ENCODE measurements at regions not wholly inside any gene's neighbourhood (a gene's known extent, or its start where the extent isn't known, plus 50 kb on each side); places are given as distances from the start of the nearest gene placed in this dataset.

DNA sequence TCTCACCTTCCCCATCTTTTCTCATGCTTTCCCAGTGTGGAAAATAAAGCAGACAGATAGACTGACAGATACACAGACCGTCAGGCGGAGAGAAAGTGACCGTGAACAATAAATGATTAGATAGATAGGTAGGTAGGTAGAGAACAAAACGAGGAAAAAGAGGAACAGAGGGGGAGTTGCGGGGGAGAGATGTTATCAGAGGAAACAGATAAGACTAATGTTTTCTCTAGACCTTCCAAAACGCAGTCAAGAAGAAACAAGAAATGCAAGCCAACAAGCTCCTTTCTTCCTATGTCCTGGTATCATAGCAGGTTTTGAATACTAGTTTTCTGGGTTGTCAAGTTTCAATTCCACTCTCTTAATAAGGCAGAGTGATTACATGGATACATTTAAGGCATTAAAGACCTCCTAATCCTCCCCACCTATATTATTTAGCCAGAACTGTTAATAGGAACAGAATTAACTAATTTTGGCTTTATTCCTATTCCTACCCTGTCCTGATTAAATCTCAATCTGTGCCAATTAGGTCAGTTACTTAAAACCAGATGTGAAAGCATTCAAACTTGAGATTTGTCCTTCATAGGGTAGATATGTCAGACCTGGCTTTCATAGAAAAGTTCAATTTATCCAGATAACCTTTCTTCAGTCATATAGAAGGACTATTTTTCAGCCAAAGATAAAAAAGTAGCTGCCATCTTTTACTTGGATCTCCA lies 89.0 kb upstream of the PTPRR start:
- Histone ChIP-seq H3K9ac (ENCODE audit: low read length) (no peak overlapping the region), H2AFZ (ENCODE audit: low read depth, low read length) (no peak overlapping the region), H3K79me2 (ENCODE audit: insufficient read depth, low read length) (no peaks in the 10 kb centered on the region), H3K36me3 (ENCODE audit: insufficient read depth, low read length) (no peaks in the 10 kb centered on the region), H3K4me1 (ENCODE audit: insufficient read depth, low read length) (no peaks in the 10 kb centered on the region), H3K27me3 (ENCODE audit: insufficient read depth, low read length) (no peaks in the 10 kb centered on the region), H3K9me3 (ENCODE audit: insufficient read depth, low read depth, low read length) (no peaks in the 10 kb centered on the region), H3K4me3 (ENCODE audit: insufficient read depth, low read depth, low read length) (no peak overlapping the region), H3K4me2 (ENCODE audit: low read length) (no peak overlapping the region), H3K27ac (ENCODE audit: low read depth, low read length) (no peak overlapping the region), H4K20me1 (ENCODE audit: insufficient read depth, low read length) (no peaks in the 10 kb centered on the region)
- H3K4me1 Mint-ChIP-seq (ENCODE audit: low read depth, unreplicated experiment), result no peaks in the 10 kb centered on the region
- no peaks in the 10 kb centered on the region for H3K27me3 Mint-ChIP-seq (ENCODE audit: low read depth, unreplicated experiment)
- TF ChIP-seq, protein P1, sequence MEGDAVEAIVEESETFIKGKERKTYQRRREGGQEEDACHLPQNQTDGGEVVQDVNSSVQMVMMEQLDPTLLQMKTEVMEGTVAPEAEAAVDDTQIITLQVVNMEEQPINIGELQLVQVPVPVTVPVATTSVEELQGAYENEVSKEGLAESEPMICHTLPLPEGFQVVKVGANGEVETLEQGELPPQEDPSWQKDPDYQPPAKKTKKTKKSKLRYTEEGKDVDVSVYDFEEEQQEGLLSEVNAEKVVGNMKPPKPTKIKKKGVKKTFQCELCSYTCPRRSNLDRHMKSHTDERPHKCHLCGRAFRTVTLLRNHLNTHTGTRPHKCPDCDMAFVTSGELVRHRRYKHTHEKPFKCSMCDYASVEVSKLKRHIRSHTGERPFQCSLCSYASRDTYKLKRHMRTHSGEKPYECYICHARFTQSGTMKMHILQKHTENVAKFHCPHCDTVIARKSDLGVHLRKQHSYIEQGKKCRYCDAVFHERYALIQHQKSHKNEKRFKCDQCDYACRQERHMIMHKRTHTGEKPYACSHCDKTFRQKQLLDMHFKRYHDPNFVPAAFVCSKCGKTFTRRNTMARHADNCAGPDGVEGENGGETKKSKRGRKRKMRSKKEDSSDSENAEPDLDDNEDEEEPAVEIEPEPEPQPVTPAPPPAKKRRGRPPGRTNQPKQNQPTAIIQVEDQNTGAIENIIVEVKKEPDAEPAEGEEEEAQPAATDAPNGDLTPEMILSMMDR (IDR thresholded peaks at IDR 0.05; ENCODE audit: insufficient read depth, low read depth, low read length), result no peak
- no peak for TF ChIP-seq EZH2 (IDR thresholded peaks at IDR 0.05; ENCODE audit: insufficient read depth, low read length)
- no peak for DNase-seq (ENCODE audit: low read depth)
- no peaks in the 10 kb centered on the region for H3K36me3 Mint-ChIP-seq (ENCODE audit: low read depth, unreplicated experiment)
- H3K4me3 Mint-ChIP-seq (ENCODE audit: unreplicated experiment), result no peak overlapping the region
- no peaks in the 10 kb centered on the region for H3K9me3 Mint-ChIP-seq (ENCODE audit: unreplicated experiment)
- H3K27ac Mint-ChIP-seq (ENCODE audit: unreplicated experiment), result no peak overlapping the region
- no peak for FAIRE-seq

DNA sequence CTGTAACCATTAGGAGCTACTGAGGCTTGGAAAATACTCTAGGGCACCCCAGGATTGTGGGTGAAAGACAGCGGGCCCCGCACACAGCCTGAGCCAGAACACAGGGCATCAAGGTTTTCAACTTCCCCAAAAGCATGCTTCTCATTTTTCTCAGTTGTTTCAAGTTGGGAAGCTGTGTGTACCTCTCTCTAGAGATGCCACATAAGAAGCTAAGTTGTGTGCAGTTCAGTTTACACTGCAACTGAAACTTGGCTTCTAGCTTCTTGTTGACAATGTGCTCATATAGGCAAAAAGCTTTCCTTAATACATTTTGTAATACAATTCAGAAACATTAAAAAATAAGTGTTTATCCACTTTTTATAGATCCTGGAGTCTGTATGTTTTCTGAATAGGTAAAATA lies 88.1 kb upstream of the PTPRR start:
- TF ChIP-seq, protein P1 (IDR thresholded peaks at IDR 0.05; ENCODE audit: insufficient read depth, low read depth, low read length), result no peak
- no peak for TF ChIP-seq EZH2 (IDR thresholded peaks at IDR 0.05; ENCODE audit: insufficient read depth, low read length)
- no peak overlapping the region for H2AFZ ChIP-seq (ENCODE audit: low read depth, low read length)
- no peak overlapping the region for H3K27ac Mint-ChIP-seq (ENCODE audit: unreplicated experiment)

DNA sequence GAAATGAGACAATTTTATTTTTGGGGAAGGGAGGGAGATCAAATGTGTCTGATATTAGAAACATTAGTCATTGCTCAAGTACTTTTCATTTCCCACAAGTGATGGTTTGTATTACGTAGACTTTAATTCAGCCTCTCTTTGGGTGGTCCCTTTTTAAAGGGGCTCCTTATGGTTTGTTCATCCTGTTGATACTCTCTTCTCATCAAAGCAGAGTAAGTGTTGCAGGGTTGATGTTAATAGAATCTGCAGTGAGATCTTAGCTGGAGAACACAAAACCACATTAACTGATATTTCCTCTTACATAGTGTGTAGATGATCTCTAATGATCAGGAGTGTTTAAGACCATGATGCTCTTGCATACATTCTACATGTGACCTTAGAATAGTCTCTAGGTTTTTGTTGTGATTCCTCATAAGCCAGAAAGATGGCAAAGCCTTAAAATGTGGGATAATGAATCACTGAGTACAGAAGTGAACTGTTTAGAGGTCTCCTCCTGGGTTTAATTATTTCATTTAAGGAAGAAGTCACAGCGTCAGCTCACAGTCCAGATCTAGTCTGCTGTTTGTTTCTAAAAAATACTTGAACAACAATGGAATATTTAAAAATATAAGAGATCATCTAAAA lies 87.4 kb upstream of the PTPRR start:
- Histone ChIP-seq H3K27me3 (ENCODE audit: insufficient read depth, low read length) (no peaks in the 10 kb centered on the region), H3K4me2 (ENCODE audit: low read length) (no peak overlapping the region), H3K4me1 (ENCODE audit: insufficient read depth, low read length) (no peaks in the 10 kb centered on the region), H4K20me1 (ENCODE audit: insufficient read depth, low read length) (no peaks in the 10 kb centered on the region), H2AFZ (ENCODE audit: low read depth, low read length) (no peak overlapping the region), H3K9me3 (ENCODE audit: insufficient read depth, low read depth, low read length) (no peaks in the 10 kb centered on the region), H3K4me3 (ENCODE audit: insufficient read depth, low read depth, low read length) (no peak overlapping the region), H3K79me2 (ENCODE audit: insufficient read depth, low read length) (no peaks in the 10 kb centered on the region), H3K27ac (ENCODE audit: low read depth, low read length) (no peak overlapping the region), H3K36me3 (ENCODE audit: insufficient read depth, low read length) (no peaks in the 10 kb centered on the region), H3K9ac (ENCODE audit: low read length) (no peak overlapping the region)
- Mint-ChIP-seq H3K4me3 (ENCODE audit: unreplicated experiment) (no peak overlapping the region), H3K27me3 (ENCODE audit: low read depth, unreplicated experiment) (no peaks in the 10 kb centered on the region), H3K4me1 (ENCODE audit: low read depth, unreplicated experiment) (no peaks in the 10 kb centered on the region), H3K36me3 (ENCODE audit: low read depth, unreplicated experiment) (no peaks in the 10 kb centered on the region), H3K27ac (ENCODE audit: unreplicated experiment) (no peak overlapping the region), H3K9me3 (ENCODE audit: unreplicated experiment) (no peaks in the 10 kb centered on the region)
- TF ChIP-seq EZH2 (IDR thresholded peaks at IDR 0.05; ENCODE audit: insufficient read depth, low read length), result no peak
- DNase-seq (ENCODE audit: low read depth), result no peak
- FAIRE-seq, result no peak

More for the DNA sequence above, 88.1 kb upstream of the PTPRR start:
- H3K27me3 Mint-ChIP-seq (ENCODE audit: low read depth, unreplicated experiment), result no peaks in the 10 kb centered on the region
- DNase-seq (ENCODE audit: low read depth), result no peak
- Histone ChIP-seq H3K36me3 (ENCODE audit: insufficient read depth, low read length) (no peaks in the 10 kb centered on the region), H3K79me2 (ENCODE audit: insufficient read depth, low read length) (no peaks in the 10 kb centered on the region), H3K4me3 (ENCODE audit: insufficient read depth, low read depth, low read length) (no peak overlapping the region), H3K27me3 (ENCODE audit: insufficient read depth, low read length) (no peaks in the 10 kb centered on the region), H3K9ac (ENCODE audit: low read length) (no peak overlapping the region), H3K9me3 (ENCODE audit: insufficient read depth, low read depth, low read length) (no peaks in the 10 kb centered on the region), H3K4me2 (ENCODE audit: low read length) (no peak overlapping the region), H3K27ac (ENCODE audit: low read depth, low read length) (no peak overlapping the region), H3K4me1 (ENCODE audit: insufficient read depth, low read length) (no peaks in the 10 kb centered on the region), H4K20me1 (ENCODE audit: insufficient read depth, low read length) (no peaks in the 10 kb centered on the region)
- H3K9me3 Mint-ChIP-seq (ENCODE audit: unreplicated experiment), result no peaks in the 10 kb centered on the region
- no peak for FAIRE-seq
- no peaks in the 10 kb centered on the region for H3K36me3 Mint-ChIP-seq (ENCODE audit: low read depth, unreplicated experiment)
- H3K4me3 Mint-ChIP-seq (ENCODE audit: unreplicated experiment), result no peak overlapping the region
- H3K4me1 Mint-ChIP-seq (ENCODE audit: low read depth, unreplicated experiment), result no peaks in the 10 kb centered on the region
